ENCODE measurements at regions not wholly inside any gene's neighbourhood (a gene's known extent, or its start where the extent isn't known, plus 50 kb on each side); places are given as distances from the start of the nearest gene placed in this dataset.

GRCh38 chr10:30762620-30763019 lies 133.1 kb upstream of the LYZL2 start:
- Histone ChIP-seq H3K27me3 (replicated peaks) (no peaks in the 10 kb centered on the region), H3K4me3 (ENCODE audit: low read depth, low read length) (no peak overlapping the region), H3K27ac (no peak overlapping the region), H3K36me3 (replicated peaks) (no peaks in the 10 kb centered on the region)
- in situ Hi-C loops (cut with HindIII; ENCODE audit: low pct_ligation_motif_present, low sequenced_read_pairs), result no loop called here
- TF ChIP-seq, protein P1, sequence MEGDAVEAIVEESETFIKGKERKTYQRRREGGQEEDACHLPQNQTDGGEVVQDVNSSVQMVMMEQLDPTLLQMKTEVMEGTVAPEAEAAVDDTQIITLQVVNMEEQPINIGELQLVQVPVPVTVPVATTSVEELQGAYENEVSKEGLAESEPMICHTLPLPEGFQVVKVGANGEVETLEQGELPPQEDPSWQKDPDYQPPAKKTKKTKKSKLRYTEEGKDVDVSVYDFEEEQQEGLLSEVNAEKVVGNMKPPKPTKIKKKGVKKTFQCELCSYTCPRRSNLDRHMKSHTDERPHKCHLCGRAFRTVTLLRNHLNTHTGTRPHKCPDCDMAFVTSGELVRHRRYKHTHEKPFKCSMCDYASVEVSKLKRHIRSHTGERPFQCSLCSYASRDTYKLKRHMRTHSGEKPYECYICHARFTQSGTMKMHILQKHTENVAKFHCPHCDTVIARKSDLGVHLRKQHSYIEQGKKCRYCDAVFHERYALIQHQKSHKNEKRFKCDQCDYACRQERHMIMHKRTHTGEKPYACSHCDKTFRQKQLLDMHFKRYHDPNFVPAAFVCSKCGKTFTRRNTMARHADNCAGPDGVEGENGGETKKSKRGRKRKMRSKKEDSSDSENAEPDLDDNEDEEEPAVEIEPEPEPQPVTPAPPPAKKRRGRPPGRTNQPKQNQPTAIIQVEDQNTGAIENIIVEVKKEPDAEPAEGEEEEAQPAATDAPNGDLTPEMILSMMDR (IDR thresholded peaks at IDR 0.05; ENCODE audit: low read depth, low read length, missing control alignments), result no peak
- no peak for DNase-seq

DNA sequence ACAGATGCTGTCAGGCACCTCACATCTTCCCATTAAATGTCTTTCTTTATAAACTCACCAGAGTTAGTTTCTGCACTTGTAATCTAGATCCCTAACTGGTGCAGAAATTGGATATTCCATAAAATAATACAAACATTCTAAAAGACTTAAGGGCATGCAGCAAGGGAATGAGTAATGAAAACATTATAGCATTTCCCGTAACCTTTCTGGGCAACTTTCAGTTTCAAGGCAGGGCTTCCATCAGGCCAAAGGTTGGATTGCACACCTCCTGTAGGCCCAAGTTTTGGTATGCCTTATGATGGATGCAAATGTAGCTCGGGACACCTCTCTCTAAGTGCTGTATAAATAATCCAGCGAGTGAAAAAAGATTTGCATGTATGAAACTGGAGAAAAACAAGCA lies 129.9 kb upstream of the LYZL2 start:
- H3K27ac ChIP-seq, result no peak overlapping the region
- in situ Hi-C loops (cut with HindIII; ENCODE audit: low pct_ligation_motif_present, low sequenced_read_pairs), result no loop called here
- DNase-seq, result no peak
- TF ChIP-seq, protein P1 (IDR thresholded peaks at IDR 0.05; ENCODE audit: low read depth, low read length, missing control alignments), result no peak
- no peaks in the 10 kb centered on the region for H3K27me3 ChIP-seq (replicated peaks)
- no peak overlapping the region for H3K4me3 ChIP-seq (ENCODE audit: low read depth, low read length)
- H3K36me3 ChIP-seq (replicated peaks), result no peaks in the 10 kb centered on the region

- TF ChIP-seq, protein P1 (IDR thresholded peaks at IDR 0.05; ENCODE audit: low read depth, low read length, missing control alignments), result no peak
- in situ Hi-C loops (cut with HindIII; ENCODE audit: low pct_ligation_motif_present, low sequenced_read_pairs), result no loop called here
- Histone ChIP-seq H3K4me3 (ENCODE audit: low read depth, low read length) (no peak overlapping the region), H3K27ac (no peak overlapping the region), H3K27me3 (replicated peaks) (no peaks in the 10 kb centered on the region), H3K36me3 (replicated peaks) (no peaks in the 10 kb centered on the region)
- no peak for DNase-seq
Observed at GRCh38 chr10:30758338-30758737, 128.8 kb upstream of the LYZL2 start.

- no peaks in the 10 kb centered on the region for H3K36me3 ChIP-seq (replicated peaks)
- no peak overlapping the region for H3K4me3 ChIP-seq (ENCODE audit: low read depth, low read length)
- in situ Hi-C loops (cut with HindIII; ENCODE audit: low pct_ligation_motif_present, low sequenced_read_pairs), result no loop called here
- no peaks in the 10 kb centered on the region for H3K27me3 ChIP-seq (replicated peaks)
- TF ChIP-seq, protein P1 (IDR thresholded peaks at IDR 0.05; ENCODE audit: low read depth, low read length, missing control alignments), result no peak
- H3K27ac ChIP-seq, result no peak overlapping the region
- no peak for DNase-seq
Observed at GRCh38 chr10:30756896-30757295, 127.3 kb upstream of the LYZL2 start.

- Histone ChIP-seq H3K4me3 (ENCODE audit: low read depth, low read length) (no peak overlapping the region), H3K36me3 (replicated peaks) (no peaks in the 10 kb centered on the region), H3K27ac (no peak overlapping the region), H3K27me3 (replicated peaks) (no peaks in the 10 kb centered on the region)
- TF ChIP-seq, protein P1 (IDR thresholded peaks at IDR 0.05; ENCODE audit: low read depth, low read length, missing control alignments), result no peak
- in situ Hi-C loops (cut with HindIII; ENCODE audit: low pct_ligation_motif_present, low sequenced_read_pairs), result no loop called here
- DNase-seq, result no peak
Observed at GRCh38 chr10:30756151-30756550, 126.6 kb upstream of the LYZL2 start.

DNA sequence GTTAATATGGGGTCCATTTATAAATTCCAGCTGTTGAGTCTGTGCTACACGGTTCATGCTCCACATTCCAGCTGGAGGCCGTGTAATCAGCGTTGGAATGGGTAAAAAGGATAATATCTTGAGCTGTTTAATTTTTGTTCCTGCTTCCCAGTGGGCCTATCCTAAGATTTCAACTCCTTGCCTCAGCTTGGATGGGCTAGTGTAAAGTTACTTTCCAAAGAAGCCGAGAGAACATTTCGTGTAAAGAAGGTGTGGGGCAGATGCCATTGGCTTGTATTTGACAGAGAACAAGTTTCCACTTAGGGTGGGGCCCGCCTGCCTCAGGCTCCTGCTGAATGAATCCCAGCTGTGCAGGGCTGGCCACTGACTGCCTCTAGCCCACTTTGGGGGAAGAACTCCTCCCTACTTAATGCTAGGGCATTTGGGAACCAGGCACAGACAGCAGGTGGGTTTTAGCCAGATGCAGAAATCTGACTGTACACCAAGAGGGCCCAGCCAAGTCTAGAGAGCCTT lies 125.9 kb upstream of the LYZL2 start:
- Histone ChIP-seq H3K27me3 (replicated peaks) (no peaks in the 10 kb centered on the region), H3K36me3 (replicated peaks) (no peaks in the 10 kb centered on the region), H3K4me3 (ENCODE audit: low read depth, low read length) (no peak overlapping the region), H3K27ac (no peak overlapping the region)
- in situ Hi-C loops (cut with HindIII; ENCODE audit: low pct_ligation_motif_present, low sequenced_read_pairs), result no loop called here
- TF ChIP-seq, protein P1 (IDR thresholded peaks at IDR 0.05; ENCODE audit: low read depth, low read length, missing control alignments), result no peak
- no peak for DNase-seq

Measured in brain microvascular endothelial cell (primary cell).